ENCODE measurements at regions not wholly inside any gene's neighbourhood (a gene's known extent, or its start where the extent isn't known, plus 50 kb on each side); places are given as distances from the start of the nearest gene placed in this dataset.

DNA sequence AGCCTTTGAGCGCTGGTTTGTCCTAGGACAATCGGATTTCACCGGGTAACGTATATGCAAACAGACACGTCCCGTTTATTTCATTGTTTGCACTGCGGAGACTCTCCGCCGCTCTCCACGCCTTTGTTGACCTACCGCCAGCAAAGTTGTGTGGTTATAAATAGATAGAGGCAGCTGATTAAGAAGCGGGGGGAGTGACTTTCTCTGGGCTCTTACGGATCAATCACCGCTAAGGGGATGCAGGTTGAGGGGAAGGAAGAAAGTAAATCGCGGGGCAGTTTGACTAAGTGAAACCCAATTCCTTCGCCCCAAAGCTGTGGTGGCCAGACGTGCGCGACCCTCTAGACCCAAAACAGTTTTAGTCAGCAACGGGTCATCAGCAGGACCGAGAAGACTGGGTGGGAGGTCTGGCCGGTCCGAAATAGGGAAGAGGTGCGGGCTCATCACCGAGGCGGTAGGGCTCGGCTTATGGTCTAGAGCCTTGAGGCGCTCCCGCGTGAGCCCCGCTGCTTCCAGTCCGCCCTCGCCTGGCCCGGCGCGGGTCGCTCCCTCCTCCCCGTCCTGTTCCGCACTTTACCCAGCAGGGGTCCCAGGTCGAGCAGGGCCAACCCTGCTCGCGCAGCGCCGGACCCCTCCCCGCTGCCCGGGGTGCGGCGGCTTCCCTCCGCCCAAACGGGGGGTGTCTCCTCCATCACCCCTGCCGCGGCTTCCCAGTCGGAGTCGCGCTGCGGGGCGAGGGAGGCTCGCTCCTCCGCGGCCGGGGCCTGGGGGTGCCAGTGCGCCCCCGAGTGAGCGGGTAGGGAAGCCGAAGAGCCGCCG is 120.8 kb upstream of the RRP15 start:
- Histone ChIP-seq H3K27me3 (no peaks in the 10 kb centered on the region), H3K4me2 (no peak overlapping the region), H3K9me3 (replicated peaks in 1 of 11) (peaks cover 14 to 20% (median 17%) of the 10 kb centered on the region in 11 experiments), H3K36me3 (no peaks in the 10 kb centered on the region), H3K4me1 (no peaks in the 10 kb centered on the region), H3K27ac (no peak overlapping the region), H4K20me1 (no peaks in the 10 kb centered on the region), H3K9ac (no peak overlapping the region), H3K4me3 (no peak overlapping the region)
- no peak for TF ChIP-seq Cebpa-rat (IDR thresholded peaks at IDR 0.05)

DNA sequence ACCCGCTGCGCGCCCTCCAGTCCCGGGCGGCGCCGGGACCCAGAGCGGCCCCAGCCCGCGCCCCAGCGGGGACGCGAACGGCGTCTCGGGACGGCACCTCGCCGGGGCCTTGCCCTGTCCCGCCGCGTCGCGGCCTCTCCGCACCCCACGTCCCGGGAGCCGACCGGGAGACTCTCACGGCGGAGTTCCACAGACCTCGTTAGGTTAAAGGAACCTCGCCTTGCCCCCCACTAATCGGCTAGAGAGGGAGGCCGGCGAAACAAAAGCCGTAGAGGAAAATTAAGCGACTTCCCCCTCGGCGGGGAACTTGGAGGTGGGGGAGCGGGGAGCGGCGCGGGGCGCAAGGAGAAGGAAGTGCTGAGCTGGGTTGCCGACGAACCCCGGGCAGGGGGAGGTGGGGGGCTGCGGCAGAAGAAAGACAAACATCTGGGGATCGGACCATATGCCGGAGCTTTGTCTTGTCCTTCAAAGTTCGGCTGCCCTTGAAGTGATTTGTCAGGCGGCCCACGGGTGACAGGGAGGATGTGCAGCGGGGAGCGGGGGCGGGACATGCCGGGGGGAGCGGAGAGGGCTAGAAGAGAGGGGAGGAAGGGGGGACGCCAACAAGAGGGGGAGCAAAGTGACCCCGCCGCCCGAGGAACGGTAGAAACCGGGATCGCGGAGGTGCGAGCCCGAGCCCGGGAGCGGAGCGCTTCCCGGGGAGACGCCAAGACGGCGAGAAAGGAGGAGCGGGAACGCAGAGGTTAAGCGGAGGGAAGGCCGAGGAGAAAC is 120.0 kb upstream of the RRP15 start:
- Histone ChIP-seq H3K27ac (no peak overlapping the region), H3K4me2 (no peak overlapping the region), H3K36me3 (no peaks in the 10 kb centered on the region), H4K20me1 (no peaks in the 10 kb centered on the region), H3K4me3 (no peak overlapping the region), H3K27me3 (no peaks in the 10 kb centered on the region), H3K4me1 (no peaks in the 10 kb centered on the region), H3K9ac (no peak overlapping the region), H3K9me3 (replicated peaks in 1 of 11) (peaks cover 14 to 20% (median 17%) of the 10 kb centered on the region in 11 experiments)
- TF ChIP-seq Cebpa-rat (IDR thresholded peaks at IDR 0.05), result no peak

DNA sequence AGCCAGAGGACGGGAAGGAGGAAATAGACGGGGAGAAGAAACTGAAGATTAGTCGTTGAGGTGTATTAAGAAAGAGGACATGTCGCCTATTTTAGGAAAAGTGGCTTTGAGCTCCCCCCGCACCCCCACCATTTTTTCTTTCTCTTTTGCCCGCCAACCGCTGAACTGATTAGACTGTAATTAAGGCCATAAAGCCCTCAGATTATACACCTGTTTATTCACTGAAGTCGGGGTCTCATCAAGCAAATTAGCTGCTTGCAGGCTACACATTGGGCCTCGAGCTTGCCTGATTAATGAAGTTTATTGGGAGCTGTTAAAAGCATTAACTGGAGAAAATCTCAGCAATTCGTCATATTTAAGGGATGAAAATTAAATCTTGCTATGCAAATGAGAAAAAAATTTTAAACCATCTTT is 119.4 kb upstream of the RRP15 start:
- H3K36me3 ChIP-seq, result no peaks in the 10 kb centered on the region
- no peak overlapping the region for H3K27ac ChIP-seq
- H3K9ac ChIP-seq, result no peak overlapping the region
- H3K9me3 ChIP-seq (replicated peaks in 1 of 11), result peaks cover 14 to 20% (median 17%) of the 10 kb centered on the region in 11 experiments
- no peaks in the 10 kb centered on the region for H4K20me1 ChIP-seq
- TF ChIP-seq Cebpa-rat (IDR thresholded peaks at IDR 0.05), result no peak
- H3K4me2 ChIP-seq, result no peak overlapping the region
- H3K4me3 ChIP-seq, result no peak overlapping the region
- H3K4me1 ChIP-seq, result no peaks in the 10 kb centered on the region
- no peaks in the 10 kb centered on the region for H3K27me3 ChIP-seq

DNA sequence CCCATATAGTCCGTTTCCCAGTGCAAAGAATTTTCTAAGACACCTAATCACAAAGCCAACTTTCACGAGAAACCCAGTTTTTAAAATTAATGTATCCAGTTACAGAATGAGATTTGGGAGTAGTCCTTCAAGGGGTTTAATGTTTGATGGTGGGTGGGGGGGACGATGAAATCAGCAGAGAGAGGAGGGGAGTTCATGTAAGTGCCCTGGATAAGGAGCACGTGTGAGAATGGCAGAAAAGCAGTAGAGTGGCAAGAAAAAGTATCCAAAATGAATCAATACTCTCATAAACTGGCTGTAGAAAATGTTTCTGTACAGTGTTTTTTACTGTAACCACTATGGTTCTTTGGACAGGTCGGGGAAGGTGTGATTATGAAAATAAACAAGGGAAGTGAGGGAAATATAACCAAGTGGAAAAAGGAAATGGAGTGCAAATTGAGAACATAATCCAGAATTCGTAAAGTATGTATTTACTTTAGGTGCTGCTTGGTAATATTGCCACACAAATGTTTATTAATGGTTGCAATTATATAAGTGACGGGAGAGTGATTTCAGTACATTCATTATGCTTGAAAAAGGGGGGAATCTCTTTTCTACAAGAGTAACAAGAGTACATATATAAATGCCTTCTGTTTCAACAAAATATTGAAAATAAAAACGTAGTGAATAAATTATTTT is 118.7 kb upstream of the RRP15 start:
- Histone ChIP-seq H3K4me1 (no peaks in the 10 kb centered on the region), H3K27ac (no peak overlapping the region), H3K4me2 (no peak overlapping the region), H3K9me3 (replicated peaks in 1 of 11) (peaks cover 14 to 20% (median 17%) of the 10 kb centered on the region in 11 experiments), H3K27me3 (no peaks in the 10 kb centered on the region), H3K36me3 (no peaks in the 10 kb centered on the region), H3K9ac (no peak overlapping the region), H4K20me1 (no peaks in the 10 kb centered on the region), H3K4me3 (no peak overlapping the region)
- TF ChIP-seq Cebpa-rat (IDR thresholded peaks at IDR 0.05), result no peak

DNA sequence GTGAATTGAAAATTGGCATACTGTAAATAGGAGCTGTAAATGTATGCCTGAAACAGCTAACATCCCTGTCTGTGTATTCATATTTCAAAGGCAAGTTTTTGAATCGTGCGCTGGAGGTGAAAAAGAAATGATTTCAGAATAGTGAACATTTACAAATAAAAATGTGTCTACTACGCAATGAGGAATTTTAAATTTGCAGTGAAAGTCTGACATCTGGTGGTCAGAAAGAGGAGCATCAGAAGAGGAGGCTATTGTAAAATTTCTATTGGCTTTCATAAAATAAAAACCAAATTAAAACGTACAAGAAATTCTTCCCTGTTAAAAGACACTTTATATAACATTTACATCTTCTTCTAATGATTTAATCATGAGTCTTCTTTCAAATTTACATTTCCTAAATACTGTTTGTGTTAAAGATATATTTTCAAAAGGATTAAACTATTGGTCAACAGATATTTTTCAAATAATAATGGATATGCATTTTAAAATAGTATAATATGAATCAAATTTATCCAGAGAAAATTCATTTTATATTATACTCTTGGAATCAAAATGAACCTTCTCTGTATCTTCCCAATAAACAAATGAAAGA is 113.7 kb upstream of the RRP15 start:
- no peak for TF ChIP-seq Cebpa-rat (IDR thresholded peaks at IDR 0.05)
- Histone ChIP-seq H3K4me3 (no peak overlapping the region), H3K9ac (no peak overlapping the region), H4K20me1 (no peaks in the 10 kb centered on the region), H3K27ac (no peak overlapping the region), H3K36me3 (no peaks in the 10 kb centered on the region), H3K9me3 (replicated peaks in 1 of 11) (no peaks in the 10 kb centered on the region), H3K4me2 (no peak overlapping the region), H3K4me1 (no peaks in the 10 kb centered on the region), H3K27me3 (no peaks in the 10 kb centered on the region)

DNA sequence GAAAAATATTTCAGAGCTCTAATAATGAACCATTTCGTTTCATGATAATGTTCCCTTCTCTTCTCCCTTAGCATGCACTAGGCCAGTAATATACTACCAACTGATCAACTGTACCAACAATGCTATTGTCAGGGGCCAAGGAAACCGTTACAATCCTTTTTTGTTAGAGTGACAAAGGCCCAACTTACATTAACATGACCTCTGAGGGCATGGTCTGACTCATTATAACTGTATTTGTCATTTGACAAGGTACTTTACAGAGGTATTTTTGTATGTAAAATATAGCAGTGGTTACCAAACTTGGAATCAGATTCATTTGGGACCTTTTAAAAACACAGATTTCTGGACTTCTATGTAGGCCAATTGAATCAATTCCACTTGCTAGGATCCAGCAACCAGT is 102.6 kb upstream of the RRP15 start:
- Histone ChIP-seq H3K9me3 (replicated peaks in 1 of 11) (no peaks in the 10 kb centered on the region), H3K27me3 (no peaks in the 10 kb centered on the region)

DNA sequence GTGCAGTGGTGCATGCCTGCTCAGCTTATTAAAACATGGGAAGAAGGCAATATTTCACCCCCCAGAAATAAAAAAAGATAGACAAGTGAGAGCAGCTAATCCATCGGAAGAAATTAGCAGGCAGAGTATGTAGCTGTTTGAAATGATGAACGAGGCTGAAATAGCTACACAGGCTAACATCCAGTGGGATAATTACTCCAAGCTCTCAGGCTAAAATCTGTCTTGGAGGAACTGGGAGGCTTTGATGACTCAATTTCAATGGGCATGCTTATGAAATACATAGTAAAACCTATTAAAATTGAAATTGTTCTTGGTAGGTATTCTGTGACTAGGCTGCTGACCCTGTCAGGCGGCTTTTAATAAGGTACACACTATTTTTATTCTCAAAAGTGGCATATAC is 84.1 kb upstream of the RRP15 start:
- Histone ChIP-seq H3K9me3 (replicated peaks in 1 of 11) (no peaks in the 10 kb centered on the region), H3K4me2 (no peak overlapping the region), H3K4me3 (no peak overlapping the region), H3K9ac (no peak overlapping the region), H3K4me1 (no peaks in the 10 kb centered on the region), H4K20me1 (no peaks in the 10 kb centered on the region), H3K27ac (no peak overlapping the region), H3K36me3 (no peaks in the 10 kb centered on the region), H3K27me3 (no peaks in the 10 kb centered on the region)
- TF ChIP-seq Cebpa-rat (IDR thresholded peaks at IDR 0.05), result no peak

More for the DNA sequence above, 102.6 kb upstream of the RRP15 start:
- H3K4me3 ChIP-seq, result no peak overlapping the region
- H3K4me2 ChIP-seq, result no peak overlapping the region
- no peak overlapping the region for H3K27ac ChIP-seq
- TF ChIP-seq Cebpa-rat (IDR thresholded peaks at IDR 0.05), result no peak
- H3K4me1 ChIP-seq, result no peaks in the 10 kb centered on the region
- no peaks in the 10 kb centered on the region for H4K20me1 ChIP-seq
- H3K36me3 ChIP-seq, result no peaks in the 10 kb centered on the region
- H3K9ac ChIP-seq, result no peak overlapping the region

DNA sequence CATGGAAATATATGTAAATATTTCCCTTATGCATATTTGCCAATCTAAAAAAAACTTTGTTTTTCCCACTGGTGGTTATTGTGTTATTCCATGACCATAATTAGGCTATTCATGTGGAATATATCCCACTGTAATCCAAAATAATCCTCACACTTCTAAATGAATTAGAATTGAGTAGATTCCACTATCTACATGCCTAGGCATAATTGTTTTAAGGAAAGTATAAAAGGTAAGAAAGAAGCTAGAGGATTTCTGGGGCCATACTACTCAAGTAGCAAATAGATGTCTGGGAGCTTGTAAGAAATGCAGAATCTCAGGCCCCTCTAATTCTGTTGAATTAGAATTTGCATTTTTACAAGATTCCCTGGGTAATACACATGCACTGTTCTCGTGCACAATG is 83.5 kb upstream of the RRP15 start:
- no peaks in the 10 kb centered on the region for H4K20me1 ChIP-seq
- no peaks in the 10 kb centered on the region for H3K27me3 ChIP-seq
- H3K4me1 ChIP-seq, result no peaks in the 10 kb centered on the region
- H3K4me2 ChIP-seq, result no peak overlapping the region
- no peak overlapping the region for H3K27ac ChIP-seq
- H3K4me3 ChIP-seq, result no peak overlapping the region
- no peak for TF ChIP-seq Cebpa-rat (IDR thresholded peaks at IDR 0.05)
- H3K36me3 ChIP-seq, result no peaks in the 10 kb centered on the region
- H3K9me3 ChIP-seq (replicated peaks in 1 of 11), result no peaks in the 10 kb centered on the region
- no peak overlapping the region for H3K9ac ChIP-seq

DNA sequence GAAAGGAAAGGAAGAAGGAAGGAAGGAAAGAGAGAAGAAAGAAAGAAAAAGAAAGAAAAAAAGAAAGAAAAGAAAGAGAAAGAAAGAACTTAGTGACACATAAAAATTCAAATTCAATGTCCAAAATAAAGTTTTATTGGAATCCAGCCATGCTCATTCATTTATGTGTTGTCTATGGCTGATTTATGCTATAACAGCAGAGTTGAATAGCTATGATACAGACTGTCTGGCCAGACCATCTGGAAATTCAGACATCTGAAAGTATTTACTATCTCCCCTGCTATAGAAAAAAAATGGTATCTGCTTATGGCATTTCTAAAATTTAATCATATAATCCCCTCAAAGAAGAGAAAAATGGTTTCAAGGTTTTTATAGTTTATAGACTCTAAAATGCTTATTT is 79.4 kb upstream of the RRP15 start:
- Histone ChIP-seq H3K27ac (no peak overlapping the region), H3K9ac (no peak overlapping the region), H3K9me3 (replicated peaks in 1 of 11) (no peaks in the 10 kb centered on the region), H3K4me2 (no peak overlapping the region), H3K4me3 (no peak overlapping the region), H3K4me1 (no peaks in the 10 kb centered on the region), H4K20me1 (no peaks in the 10 kb centered on the region), H3K27me3 (no peaks in the 10 kb centered on the region), H3K36me3 (no peaks in the 10 kb centered on the region)
- TF ChIP-seq Cebpa-rat (IDR thresholded peaks at IDR 0.05), result no peak
